ENCODE measurements at regions not wholly inside any gene's neighbourhood (a gene's known extent, or its start where the extent isn't known, plus 50 kb on each side); places are given as distances from the start of the nearest gene placed in this dataset.

DNA sequence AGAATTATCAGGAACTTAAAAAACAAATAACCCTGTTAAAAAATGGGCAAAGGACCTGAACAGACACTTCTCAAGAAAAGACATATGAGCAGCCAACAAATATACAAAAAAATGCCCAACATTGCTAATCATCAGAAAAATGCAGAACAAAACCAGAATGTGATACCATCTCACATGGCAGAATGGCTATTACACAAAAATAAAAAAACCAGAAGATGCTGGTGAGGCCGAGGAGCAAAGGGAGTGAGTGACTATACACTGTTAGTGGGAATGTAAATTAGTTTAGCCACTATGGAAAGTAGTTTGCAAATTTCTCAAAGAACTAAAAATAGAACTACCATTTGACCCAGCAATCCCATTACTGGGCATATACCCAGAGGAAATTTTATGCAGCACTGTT, 95.8 kb upstream of the DSEL start:
- TF ChIP-seq, protein P1, sequence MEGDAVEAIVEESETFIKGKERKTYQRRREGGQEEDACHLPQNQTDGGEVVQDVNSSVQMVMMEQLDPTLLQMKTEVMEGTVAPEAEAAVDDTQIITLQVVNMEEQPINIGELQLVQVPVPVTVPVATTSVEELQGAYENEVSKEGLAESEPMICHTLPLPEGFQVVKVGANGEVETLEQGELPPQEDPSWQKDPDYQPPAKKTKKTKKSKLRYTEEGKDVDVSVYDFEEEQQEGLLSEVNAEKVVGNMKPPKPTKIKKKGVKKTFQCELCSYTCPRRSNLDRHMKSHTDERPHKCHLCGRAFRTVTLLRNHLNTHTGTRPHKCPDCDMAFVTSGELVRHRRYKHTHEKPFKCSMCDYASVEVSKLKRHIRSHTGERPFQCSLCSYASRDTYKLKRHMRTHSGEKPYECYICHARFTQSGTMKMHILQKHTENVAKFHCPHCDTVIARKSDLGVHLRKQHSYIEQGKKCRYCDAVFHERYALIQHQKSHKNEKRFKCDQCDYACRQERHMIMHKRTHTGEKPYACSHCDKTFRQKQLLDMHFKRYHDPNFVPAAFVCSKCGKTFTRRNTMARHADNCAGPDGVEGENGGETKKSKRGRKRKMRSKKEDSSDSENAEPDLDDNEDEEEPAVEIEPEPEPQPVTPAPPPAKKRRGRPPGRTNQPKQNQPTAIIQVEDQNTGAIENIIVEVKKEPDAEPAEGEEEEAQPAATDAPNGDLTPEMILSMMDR (IDR thresholded peaks at IDR 0.05): no peak
- no peak for TF ChIP-seq POLR2A (IDR thresholded peaks at IDR 0.05)
